HG03135 (cell line): ENCODE measurements at regions not wholly inside any gene's neighbourhood (a gene's known extent, or its start where the extent isn't known, plus 50 kb on each side); places are given as distances from the start of the nearest gene placed in this dataset.

Source experiments
- ATAC-seq: cut with Tn5 transposase; IDR thresholded peaks from one replicate; pipeline ENCODE4 v1.9.1; 2021; ENCODE audit warnings: mild to moderate bottlenecking, moderate library complexity; ENCODE audit not compliant: unreplicated experiment

- no peak for ATAC-seq
Observed at GRCh38 chr3:117117188-117117936, 407.8 kb downstream of the TUSC7 start.

DNA sequence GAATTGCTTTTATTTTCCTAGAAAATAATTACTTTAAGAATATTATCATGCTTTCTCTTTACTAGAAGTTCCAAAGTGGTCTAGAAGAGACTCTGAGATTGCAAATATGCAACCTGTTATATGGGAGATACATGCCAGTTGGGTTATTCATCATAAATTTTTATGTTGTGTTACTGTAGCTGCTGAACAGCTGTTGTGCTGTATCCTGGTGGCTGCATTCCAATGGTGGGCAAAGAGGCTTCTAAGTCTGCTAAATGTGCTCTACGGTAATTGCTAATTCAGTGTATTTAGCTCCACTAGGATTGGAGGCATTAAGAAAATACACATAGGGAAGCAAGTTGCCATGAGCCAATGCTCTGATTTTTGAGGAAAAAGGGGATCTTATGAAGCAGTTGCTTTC is 409.0 kb downstream of the TUSC7 start:
- ATAC-seq, result no peak

- no peak for ATAC-seq
Observed at GRCh38 chr3:117120014-117120413, 410.4 kb downstream of the TUSC7 start.

DNA sequence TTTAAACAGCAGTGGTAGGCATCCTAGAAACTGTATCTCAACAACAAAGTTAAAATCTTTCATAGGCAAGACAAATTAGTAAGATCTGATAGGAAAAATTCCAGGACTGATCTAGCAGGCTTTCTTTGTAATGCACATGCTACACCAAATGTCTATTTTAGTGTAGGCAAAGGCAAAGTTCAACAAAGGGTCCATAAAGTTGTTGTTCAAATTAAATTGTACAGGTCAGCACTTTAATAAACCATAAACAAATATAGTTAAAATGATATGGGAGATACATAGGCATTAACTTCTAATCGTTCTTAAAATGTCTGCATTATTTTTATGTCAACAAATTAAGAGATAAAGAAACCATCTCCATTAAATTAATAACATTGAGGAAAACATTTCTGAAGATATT is 413.0 kb downstream of the TUSC7 start:
- ATAC-seq, result no peak

- no peak for ATAC-seq
Observed at GRCh38 chr3:117126460-117126859, 416.9 kb downstream of the TUSC7 start.

DNA sequence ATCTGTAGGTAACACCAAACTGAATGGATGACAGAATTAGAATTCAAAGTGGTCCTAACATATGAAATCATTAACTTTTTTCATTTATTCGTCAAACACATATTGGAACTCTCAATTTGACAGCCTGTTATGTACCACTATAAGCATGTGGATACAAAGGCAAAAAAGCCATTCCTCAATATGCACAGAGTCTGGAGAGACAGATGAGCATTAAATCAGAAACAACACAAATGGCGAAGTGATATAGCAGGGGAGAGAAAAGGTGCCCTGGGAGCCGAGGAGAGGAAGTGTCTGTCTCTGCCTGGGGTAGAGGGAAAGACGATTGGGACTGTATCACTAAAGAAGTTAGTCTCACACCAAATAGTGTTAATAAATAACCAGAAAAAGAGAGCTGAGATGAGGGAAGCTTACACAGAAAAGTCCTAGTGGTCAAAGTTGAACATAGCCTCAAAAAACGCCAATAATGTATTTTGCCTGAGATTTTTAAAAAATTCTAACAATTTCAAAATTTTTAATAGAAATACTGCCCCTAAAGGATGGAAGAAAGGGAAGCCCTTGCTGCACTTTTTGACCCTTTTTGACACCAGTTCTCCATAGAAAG is 417.5 kb downstream of the TUSC7 start:
- ATAC-seq, result no peak

- no peak for ATAC-seq
Observed at GRCh38 chr3:117128133-117128532, 418.6 kb downstream of the TUSC7 start.

- no peak for ATAC-seq
Observed at GRCh38 chr3:117128872-117129271, 419.3 kb downstream of the TUSC7 start.

DNA sequence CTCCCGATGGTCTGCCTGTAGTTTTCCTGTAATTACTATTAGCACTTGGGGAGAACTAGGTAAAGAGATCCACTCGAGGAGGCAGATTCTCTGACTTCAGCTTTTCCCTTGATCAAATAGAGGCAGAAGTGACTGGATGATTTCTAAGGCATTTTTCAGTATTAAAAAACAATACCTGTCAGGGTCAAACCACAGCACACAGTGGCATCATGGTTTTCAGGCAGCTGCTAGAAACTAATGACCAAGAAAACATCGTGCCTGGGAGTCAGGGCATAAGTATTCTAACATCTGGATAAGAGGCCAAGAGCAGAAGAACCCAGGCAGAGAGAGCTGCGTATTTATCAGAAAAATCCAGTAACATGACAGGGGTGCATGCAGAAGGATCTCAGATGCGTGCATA is 419.9 kb downstream of the TUSC7 start:
- no peak for ATAC-seq

GRCh38 chr3:117130222-117130621 is 420.6 kb downstream of the TUSC7 start:
- no peak for ATAC-seq

GRCh38 chr3:117131259-117131658 is 421.7 kb downstream of the TUSC7 start:
- no peak for ATAC-seq

DNA sequence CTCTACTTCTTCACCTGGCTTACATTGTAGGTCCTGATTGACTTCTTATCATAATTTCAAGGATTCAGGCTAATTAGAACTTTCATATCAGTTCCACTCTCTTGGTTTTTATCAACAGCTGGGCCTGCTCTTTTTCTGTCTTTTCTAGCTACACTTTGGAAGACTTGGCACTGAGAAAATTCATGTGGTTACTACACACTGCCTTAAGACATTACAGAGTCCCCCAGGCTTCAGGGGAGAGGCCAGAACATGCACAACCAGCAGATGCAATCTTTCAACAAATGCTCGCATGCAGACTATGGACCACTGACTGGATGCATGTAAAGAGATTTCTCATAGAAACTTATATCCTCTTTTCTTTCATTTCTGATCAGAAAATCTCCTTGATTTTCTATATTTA is 423.5 kb downstream of the TUSC7 start:
- no peak for ATAC-seq

DNA sequence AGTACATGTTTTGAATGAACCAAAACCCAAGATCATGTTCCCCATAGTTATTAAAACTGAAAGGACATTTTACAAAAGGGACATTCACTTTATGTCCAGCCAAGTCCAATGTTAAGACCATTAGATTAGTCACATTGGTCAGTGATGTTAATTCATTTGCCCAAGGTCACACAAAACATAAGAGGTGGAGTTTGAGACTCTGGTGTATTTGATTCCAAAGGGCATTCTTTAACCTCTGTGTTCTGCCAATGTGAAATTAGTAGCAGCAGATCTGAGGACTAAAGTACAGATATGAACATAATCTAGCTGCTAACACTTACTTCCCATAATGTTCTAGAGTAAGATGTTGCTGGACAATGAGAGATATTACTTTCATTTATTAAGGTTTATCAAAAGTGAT is 425.6 kb downstream of the TUSC7 start:
- ATAC-seq, result no peak

DNA sequence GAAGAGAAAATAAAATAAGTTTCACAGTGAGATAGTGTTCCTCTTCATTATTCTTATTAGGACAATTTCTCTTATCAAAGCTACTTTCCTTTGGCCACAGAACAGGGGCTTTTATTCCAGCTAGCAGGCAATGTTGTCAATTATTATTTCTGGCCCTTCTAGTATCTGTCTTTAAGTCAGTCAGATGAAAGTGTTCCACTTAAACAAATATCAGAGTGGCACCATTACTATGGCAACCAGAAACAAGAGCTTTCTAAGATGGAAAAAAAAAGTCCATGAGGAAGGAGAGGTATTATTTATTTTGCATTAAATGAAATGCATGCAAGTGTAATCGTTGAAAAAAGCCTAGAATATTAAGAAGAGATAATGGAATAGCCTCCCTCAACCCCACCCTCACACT is 426.4 kb downstream of the TUSC7 start:
- no peak for ATAC-seq

- no peak for ATAC-seq
Observed at GRCh38 chr3:117137065-117137464, 427.5 kb downstream of the TUSC7 start.

DNA sequence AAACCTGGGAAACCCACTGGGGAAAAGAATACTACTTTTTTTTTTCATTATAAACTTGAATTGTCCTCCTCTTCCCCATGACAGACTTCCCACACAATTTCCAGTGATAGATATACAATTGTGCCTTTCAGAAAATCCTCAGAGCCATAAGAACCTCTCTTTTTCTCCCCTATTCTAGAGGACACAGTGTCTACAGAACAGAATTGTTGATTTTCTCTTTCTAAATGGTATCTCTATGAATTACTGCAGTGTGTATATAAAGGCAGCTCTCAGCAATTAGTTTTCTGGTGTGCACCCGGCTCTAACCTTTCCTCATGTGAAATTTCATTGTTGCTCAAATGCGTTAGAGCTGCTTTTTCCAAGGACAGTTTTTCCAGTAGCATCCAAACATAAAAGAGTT is 430.1 kb downstream of the TUSC7 start:
- ATAC-seq, result no peak

GRCh38 chr3:117141812-117142211 is 432.2 kb downstream of the TUSC7 start:
- no peak for ATAC-seq

DNA sequence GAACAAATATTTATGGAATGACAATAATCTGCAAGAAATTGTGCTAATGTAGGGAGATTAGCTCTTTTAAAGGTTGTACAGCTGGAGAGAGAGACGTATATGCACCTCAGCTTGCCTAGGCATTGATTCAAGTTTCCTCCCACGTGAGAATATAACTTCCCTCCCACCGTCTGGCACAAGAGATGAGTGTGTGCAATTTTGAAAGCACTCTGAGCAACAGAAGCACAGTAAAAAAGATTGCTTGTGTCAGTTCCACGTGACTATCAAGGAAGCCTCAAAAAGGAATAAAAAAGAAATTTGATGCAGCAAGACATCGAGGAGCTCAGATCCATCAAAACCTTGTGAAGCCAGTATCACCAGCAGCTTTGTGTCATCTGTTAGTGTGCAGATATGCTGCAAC is 435.3 kb downstream of the TUSC7 start:
- no peak for ATAC-seq

GRCh38 chr3:117145677-117146076 is 436.1 kb downstream of the TUSC7 start:
- ATAC-seq, result no peak

DNA sequence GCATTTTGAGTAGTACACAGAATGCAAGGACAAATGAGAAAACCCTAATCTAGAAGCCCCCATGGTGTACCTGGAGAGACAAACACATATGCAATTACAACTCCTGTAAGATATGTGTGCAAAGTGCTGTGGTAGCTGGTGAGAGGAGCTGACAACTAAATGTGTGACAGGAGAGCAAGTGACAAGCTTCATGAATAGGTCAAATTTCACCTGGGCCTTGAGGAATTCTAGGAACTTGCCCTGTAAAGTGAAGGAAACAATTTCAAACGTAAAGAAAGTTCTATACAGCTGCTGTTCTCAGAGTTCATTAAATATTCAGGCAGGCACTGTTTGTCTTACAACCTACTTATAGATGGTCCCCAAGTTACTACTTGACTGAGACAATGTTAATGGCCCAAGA is 437.0 kb downstream of the TUSC7 start:
- no peak for ATAC-seq

- ATAC-seq, result no peak
Observed at GRCh38 chr3:117149584-117149983, 440.0 kb downstream of the TUSC7 start.

GRCh38 chr3:117150628-117151027 is 441.0 kb downstream of the TUSC7 start:
- no peak for ATAC-seq

DNA sequence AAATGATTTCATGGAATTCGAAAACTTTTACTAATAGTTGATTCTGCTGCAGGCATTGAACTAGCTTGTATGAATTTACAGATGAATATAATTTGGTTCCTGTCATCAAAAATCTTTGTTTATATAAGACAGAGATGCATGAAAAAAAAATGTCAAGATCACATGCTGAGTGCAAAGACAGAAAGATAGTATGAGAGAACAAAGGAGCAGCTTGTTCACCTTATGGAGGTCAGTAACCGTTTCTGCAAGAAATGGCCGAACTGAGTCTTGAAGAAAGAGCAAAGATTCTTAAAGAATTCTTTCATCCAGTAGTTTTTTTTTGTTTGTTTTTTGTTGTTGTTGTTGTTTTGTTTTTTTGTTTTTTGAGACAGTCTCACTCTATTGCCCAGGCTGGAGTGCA is 450.6 kb downstream of the TUSC7 start:
- no peak for ATAC-seq
